ENCODE measurements at regions not wholly inside any gene's neighbourhood (a gene's known extent, or its start where the extent isn't known, plus 50 kb on each side); places are given as distances from the start of the nearest gene placed in this dataset.

- TF ChIP-seq, protein P1, sequence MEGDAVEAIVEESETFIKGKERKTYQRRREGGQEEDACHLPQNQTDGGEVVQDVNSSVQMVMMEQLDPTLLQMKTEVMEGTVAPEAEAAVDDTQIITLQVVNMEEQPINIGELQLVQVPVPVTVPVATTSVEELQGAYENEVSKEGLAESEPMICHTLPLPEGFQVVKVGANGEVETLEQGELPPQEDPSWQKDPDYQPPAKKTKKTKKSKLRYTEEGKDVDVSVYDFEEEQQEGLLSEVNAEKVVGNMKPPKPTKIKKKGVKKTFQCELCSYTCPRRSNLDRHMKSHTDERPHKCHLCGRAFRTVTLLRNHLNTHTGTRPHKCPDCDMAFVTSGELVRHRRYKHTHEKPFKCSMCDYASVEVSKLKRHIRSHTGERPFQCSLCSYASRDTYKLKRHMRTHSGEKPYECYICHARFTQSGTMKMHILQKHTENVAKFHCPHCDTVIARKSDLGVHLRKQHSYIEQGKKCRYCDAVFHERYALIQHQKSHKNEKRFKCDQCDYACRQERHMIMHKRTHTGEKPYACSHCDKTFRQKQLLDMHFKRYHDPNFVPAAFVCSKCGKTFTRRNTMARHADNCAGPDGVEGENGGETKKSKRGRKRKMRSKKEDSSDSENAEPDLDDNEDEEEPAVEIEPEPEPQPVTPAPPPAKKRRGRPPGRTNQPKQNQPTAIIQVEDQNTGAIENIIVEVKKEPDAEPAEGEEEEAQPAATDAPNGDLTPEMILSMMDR (IDR thresholded peaks at IDR 0.05 in 2 of 3, conservative IDR thresholded peaks at IDR 0.05 in 1 of 3; ENCODE audit: borderline replicate concordance in 1 of 3, insufficient read depth in 1 of 3, low read depth in 2 of 3, low read length in 2 of 3) = no peak
- TF ChIP-seq POLR2AphosphoS5 (IDR thresholded peaks at IDR 0.05; ENCODE audit: low read depth, low read length) = no peak
- TF ChIP-seq EGR1 (IDR thresholded peaks at IDR 0.05; ENCODE audit: low read depth) = no peak
- TF ChIP-seq POLR2A (IDR thresholded peaks at IDR 0.05; ENCODE audit: borderline replicate concordance, extremely low read depth, insufficient read depth, insufficient read length) = no peak
- TF ChIP-seq ZNF274 (IDR thresholded peaks at IDR 0.05; ENCODE audit: low read depth, low read length) = no peak
These were observed 136.9 kb downstream of the SNX10 start for GRCh38 chr7:26428571-26428970.
